Rectal smooth muscle tissue (tissue), 1 donor: ENCODE measurements at regions not wholly inside any gene's neighbourhood (a gene's known extent, or its start where the extent isn't known, plus 50 kb on each side); places are given as distances from the start of the nearest gene placed in this dataset.
"Not testable (repeated sequence)": the region's sequence is repeated elsewhere in the genome, so short reads cannot be mapped to it uniquely, and the experiment has no call there.

Experiments
- H3K27ac ChIP-seq: one replicate; pipeline ENCODE4 v1.7.0; 2013; ENCODE audit warnings: low read depth, low read length, inconsistent platforms
- H3K27me3 ChIP-seq: one replicate; pipeline ENCODE4 v1.7.0; 2013; ENCODE audit warnings: low read length; ENCODE audit not compliant: control insufficient read depth, insufficient read depth
- H3K36me3 ChIP-seq: one replicate; pipeline ENCODE4 v1.7.0; 2013; ENCODE audit warnings: low read length; ENCODE audit not compliant: control insufficient read depth, insufficient read depth
- H3K4me1 ChIP-seq: one replicate; pipeline ENCODE4 v1.7.0; 2013; ENCODE audit warnings: low read length; ENCODE audit not compliant: control insufficient read depth, insufficient read depth
- H3K4me3 ChIP-seq: one replicate; pipeline ENCODE4 v1.7.0; 2013; ENCODE audit warnings: low read length
- H3K9ac ChIP-seq: one replicate; pipeline ENCODE4 v1.7.0; 2013; ENCODE audit warnings: low read length

GRCh38 chr4:20196476-20196875 lies 55.2 kb upstream of the SLIT2 start:
- H3K9ac ChIP-seq = no peak overlapping the region
- H3K27ac ChIP-seq = no peak overlapping the region
- H3K4me1 ChIP-seq = no peaks in the 10 kb centered on the region
- H3K27me3 ChIP-seq = no peaks in the 10 kb centered on the region
- H3K4me3 ChIP-seq = no peak overlapping the region
- H3K36me3 ChIP-seq = no peaks in the 10 kb centered on the region

GRCh38 chr4:20195071-20195885 lies 56.4 kb upstream of the SLIT2 start:
- Histone ChIP-seq H3K27me3 (no peaks in the 10 kb centered on the region), H3K36me3 (no peaks in the 10 kb centered on the region), H3K27ac (no peak overlapping the region), H3K4me3 (no peak overlapping the region), H3K9ac (no peak overlapping the region), H3K4me1 (no peaks in the 10 kb centered on the region)

- no peaks in the 10 kb centered on the region for H3K4me1 ChIP-seq
- no peak overlapping the region for H3K4me3 ChIP-seq
- H3K27ac ChIP-seq = no peak overlapping the region
- H3K9ac ChIP-seq = no peak overlapping the region
- no peaks in the 10 kb centered on the region for H3K27me3 ChIP-seq
- no peaks in the 10 kb centered on the region for H3K36me3 ChIP-seq
These were observed 57.3 kb upstream of the SLIT2 start for GRCh38 chr4:20194123-20195013.

- Histone ChIP-seq H3K27me3 (no peaks in the 10 kb centered on the region), H3K27ac (no peak overlapping the region), H3K36me3 (no peaks in the 10 kb centered on the region), H3K4me1 (no peaks in the 10 kb centered on the region), H3K9ac (no peak overlapping the region), H3K4me3 (no peak overlapping the region)
These were observed 58.4 kb upstream of the SLIT2 start for GRCh38 chr4:20193141-20193936.

- no peaks in the 10 kb centered on the region for H3K27me3 ChIP-seq
- no peaks in the 10 kb centered on the region for H3K4me1 ChIP-seq
- H3K36me3 ChIP-seq = no peaks in the 10 kb centered on the region
- H3K27ac ChIP-seq = no peak overlapping the region
- H3K9ac ChIP-seq = no peak overlapping the region
- H3K4me3 ChIP-seq = no peak overlapping the region
These were observed 59.0 kb upstream of the SLIT2 start for GRCh38 chr4:20192736-20193135.

- Histone ChIP-seq H3K36me3 (no peaks in the 10 kb centered on the region), H3K27ac (no peak overlapping the region), H3K4me1 (no peaks in the 10 kb centered on the region), H3K27me3 (no peaks in the 10 kb centered on the region), H3K4me3 (no peak overlapping the region), H3K9ac (no peak overlapping the region)
These were observed 66.6 kb upstream of the SLIT2 start for GRCh38 chr4:20185103-20185502.

GRCh38 chr4:20183131-20183530 lies 68.6 kb upstream of the SLIT2 start:
- not testable (repeated sequence) for H3K27me3 ChIP-seq, H3K4me1 ChIP-seq, H3K36me3 ChIP-seq, H3K27ac ChIP-seq, H3K9ac ChIP-seq, H3K4me3 ChIP-seq

GRCh38 chr4:20181926-20182325 lies 69.8 kb upstream of the SLIT2 start:
- no peak overlapping the region for H3K4me3 ChIP-seq
- no peaks in the 10 kb centered on the region for H3K4me1 ChIP-seq
- no peaks in the 10 kb centered on the region for H3K27me3 ChIP-seq
- no peak overlapping the region for H3K27ac ChIP-seq
- H3K36me3 ChIP-seq = no peaks in the 10 kb centered on the region
- H3K9ac ChIP-seq = no peak overlapping the region

GRCh38 chr4:20180509-20180908 lies 71.2 kb upstream of the SLIT2 start:
- H3K4me3 ChIP-seq = no peak overlapping the region
- no peaks in the 10 kb centered on the region for H3K36me3 ChIP-seq
- no peaks in the 10 kb centered on the region for H3K27me3 ChIP-seq
- no peak overlapping the region for H3K9ac ChIP-seq
- H3K27ac ChIP-seq = no peak overlapping the region
- no peaks in the 10 kb centered on the region for H3K4me1 ChIP-seq

- Histone ChIP-seq H3K27me3 (no peaks in the 10 kb centered on the region), H3K4me3 (no peak overlapping the region), H3K27ac (no peak overlapping the region), H3K9ac (no peak overlapping the region), H3K4me1 (no peaks in the 10 kb centered on the region), H3K36me3 (no peaks in the 10 kb centered on the region)
These were observed 72.7 kb upstream of the SLIT2 start for GRCh38 chr4:20178902-20179576.

- H3K4me1 ChIP-seq = no peaks in the 10 kb centered on the region
- H3K27ac ChIP-seq = no peak overlapping the region
- no peak overlapping the region for H3K4me3 ChIP-seq
- H3K9ac ChIP-seq = no peak overlapping the region
- H3K27me3 ChIP-seq = no peaks in the 10 kb centered on the region
- no peaks in the 10 kb centered on the region for H3K36me3 ChIP-seq
These were observed 74.8 kb upstream of the SLIT2 start for GRCh38 chr4:20176881-20177280.
